Gastroesophageal sphincter (tissue), 3 donors: ENCODE measurements at regions not wholly inside any gene's neighbourhood (a gene's known extent, or its start where the extent isn't known, plus 50 kb on each side); places are given as distances from the start of the nearest gene placed in this dataset.

Source experiments
- CTCF ChIP-seq, 4 experiments: fragments of 200-600 bp in 2 of 4; fragments of 450-650 bp in 2 of 4; sonication (generic) in 1 of 4; IDR thresholded peaks; one replicate each; pipeline ENCODE4 v1.5.1; 2017 to 2019; ENCODE audit warnings: antibody characterized with exemption in 4 of 4, mild to moderate bottlenecking in 2 of 4, moderate library complexity in 2 of 4
- POLR2A ChIP-seq, 2 donors: fragments of 450-650 bp; IDR thresholded peaks; one replicate each; pipeline ENCODE4 v1.6.1; 2017; ENCODE audit warnings: antibody characterized with exemption in 2 of 2, mild to moderate bottlenecking in 2 of 2, moderate library complexity in 1 of 2

GRCh38 chr22:35138521-35138920 lies 72.6 kb downstream of the ISX start:
- TF ChIP-seq CTCF (IDR thresholded peaks at IDR 0.05) (no peak), POLR2A (IDR thresholded peaks at IDR 0.05) (no peak)
